ENCODE measurements at regions not wholly inside any gene's neighbourhood (a gene's known extent, or its start where the extent isn't known, plus 50 kb on each side); places are given as distances from the start of the nearest gene placed in this dataset.

DNA sequence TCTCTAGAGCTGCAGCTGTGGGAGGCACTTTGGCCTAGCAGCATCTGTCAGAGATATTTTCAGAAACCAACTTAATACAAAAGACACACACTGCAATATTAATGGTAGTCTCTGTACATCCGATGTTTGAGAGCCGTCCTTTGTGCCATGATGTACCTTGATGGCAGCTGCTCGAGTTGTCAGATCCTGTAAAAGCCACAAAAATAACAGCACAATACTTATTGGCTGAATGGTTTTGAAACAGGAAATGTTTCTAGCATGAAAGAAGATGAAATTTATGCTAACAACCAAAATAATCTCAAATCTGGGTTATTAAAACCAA lies 445.5 kb upstream of the TBL1XR1 start:
- no peaks in the 10 kb centered on the region for H3K27me3 ChIP-seq (replicated peaks; ENCODE audit: control insufficient read depth, insufficient read depth, low read length)
- DNase-seq, result no peak
- H3K36me3 ChIP-seq (ENCODE audit: control insufficient read depth, insufficient read depth, low read length), result no peaks in the 10 kb centered on the region
- ChIA-PET CTCF (no interaction called here), POLR2A (no interaction called here)
- Mint-ChIP-seq H3K4me1 (ENCODE audit: low read depth, unreplicated experiment) (no peaks in the 10 kb centered on the region), H3K9me3 (ENCODE audit: unreplicated experiment) (no peaks in the 10 kb centered on the region), H3K27me3 (ENCODE audit: insufficient read depth, unreplicated experiment) (no peaks in the 10 kb centered on the region), H3K36me3 (ENCODE audit: insufficient read depth, unreplicated experiment) (no peaks in the 10 kb centered on the region), H3K27ac (ENCODE audit: unreplicated experiment) (no peak overlapping the region), H3K4me3 (ENCODE audit: unreplicated experiment) (no peak overlapping the region)
- H3K4me3 ChIP-seq (ENCODE audit: low read depth, low read length), result no peak overlapping the region
- H3K9me3 ChIP-seq, result no peaks in the 10 kb centered on the region
- no peaks in the 10 kb centered on the region for H3K4me1 ChIP-seq
- TF ChIP-seq, protein P1, sequence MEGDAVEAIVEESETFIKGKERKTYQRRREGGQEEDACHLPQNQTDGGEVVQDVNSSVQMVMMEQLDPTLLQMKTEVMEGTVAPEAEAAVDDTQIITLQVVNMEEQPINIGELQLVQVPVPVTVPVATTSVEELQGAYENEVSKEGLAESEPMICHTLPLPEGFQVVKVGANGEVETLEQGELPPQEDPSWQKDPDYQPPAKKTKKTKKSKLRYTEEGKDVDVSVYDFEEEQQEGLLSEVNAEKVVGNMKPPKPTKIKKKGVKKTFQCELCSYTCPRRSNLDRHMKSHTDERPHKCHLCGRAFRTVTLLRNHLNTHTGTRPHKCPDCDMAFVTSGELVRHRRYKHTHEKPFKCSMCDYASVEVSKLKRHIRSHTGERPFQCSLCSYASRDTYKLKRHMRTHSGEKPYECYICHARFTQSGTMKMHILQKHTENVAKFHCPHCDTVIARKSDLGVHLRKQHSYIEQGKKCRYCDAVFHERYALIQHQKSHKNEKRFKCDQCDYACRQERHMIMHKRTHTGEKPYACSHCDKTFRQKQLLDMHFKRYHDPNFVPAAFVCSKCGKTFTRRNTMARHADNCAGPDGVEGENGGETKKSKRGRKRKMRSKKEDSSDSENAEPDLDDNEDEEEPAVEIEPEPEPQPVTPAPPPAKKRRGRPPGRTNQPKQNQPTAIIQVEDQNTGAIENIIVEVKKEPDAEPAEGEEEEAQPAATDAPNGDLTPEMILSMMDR (IDR thresholded peaks at IDR 0.05; ENCODE audit: insufficient read depth in 1 of 2, low read depth in 1 of 2, low read length in 1 of 2, severe bottlenecking in 1 of 2, unreplicated experiment in 1 of 2), result no peak
- intact Hi-C loops (cut with micrococcal nuclease; ENCODE audit: unreplicated experiment), result no loop called here
- no TSS peak for BruUV-seq (replicated peaks)

DNA sequence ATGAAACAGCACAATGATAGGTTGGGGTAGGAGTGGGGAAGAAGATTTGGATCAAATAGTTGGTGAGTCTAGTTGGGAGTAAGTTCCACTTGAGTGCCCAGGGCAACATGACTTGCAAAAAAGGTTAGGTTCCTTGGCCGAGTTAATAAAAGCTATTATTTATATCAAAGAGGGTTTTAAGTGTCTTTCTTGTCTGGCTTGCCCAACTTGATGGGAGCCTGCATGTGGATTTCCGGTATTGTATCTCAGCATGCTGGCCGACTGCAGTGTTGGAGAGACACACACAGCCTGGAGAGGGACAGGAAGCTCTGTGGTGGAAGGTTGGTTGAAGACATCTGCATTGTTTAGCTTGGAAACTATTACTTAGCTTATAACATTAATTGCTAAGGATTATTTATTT lies 449.5 kb upstream of the TBL1XR1 start:
- Histone ChIP-seq H3K27me3 (replicated peaks; ENCODE audit: control insufficient read depth, insufficient read depth, low read length) (no peaks in the 10 kb centered on the region), H3K4me1 (no peaks in the 10 kb centered on the region), H3K36me3 (ENCODE audit: control insufficient read depth, insufficient read depth, low read length) (no peaks in the 10 kb centered on the region), H3K4me3 (ENCODE audit: low read depth, low read length) (no peak overlapping the region), H3K9me3 (no peaks in the 10 kb centered on the region)
- Mint-ChIP-seq H3K27me3 (ENCODE audit: insufficient read depth, unreplicated experiment) (no peaks in the 10 kb centered on the region), H3K4me3 (ENCODE audit: unreplicated experiment) (no peak overlapping the region), H3K36me3 (ENCODE audit: insufficient read depth, unreplicated experiment) (no peaks in the 10 kb centered on the region), H3K4me1 (ENCODE audit: low read depth, unreplicated experiment) (no peaks in the 10 kb centered on the region), H3K27ac (ENCODE audit: unreplicated experiment) (no peak overlapping the region), H3K9me3 (ENCODE audit: unreplicated experiment) (no peaks in the 10 kb centered on the region)
- TF ChIP-seq, protein P1 (IDR thresholded peaks at IDR 0.05; ENCODE audit: insufficient read depth in 1 of 2, low read depth in 1 of 2, low read length in 1 of 2, severe bottlenecking in 1 of 2, unreplicated experiment in 1 of 2), result no peak
- CTCF ChIA-PET, result no interaction called here
- POLR2A ChIA-PET, result no interaction called here
- intact Hi-C loops (cut with micrococcal nuclease; ENCODE audit: unreplicated experiment), result no loop called here
- no TSS peak for BruUV-seq (replicated peaks)
- no peak for DNase-seq

DNA sequence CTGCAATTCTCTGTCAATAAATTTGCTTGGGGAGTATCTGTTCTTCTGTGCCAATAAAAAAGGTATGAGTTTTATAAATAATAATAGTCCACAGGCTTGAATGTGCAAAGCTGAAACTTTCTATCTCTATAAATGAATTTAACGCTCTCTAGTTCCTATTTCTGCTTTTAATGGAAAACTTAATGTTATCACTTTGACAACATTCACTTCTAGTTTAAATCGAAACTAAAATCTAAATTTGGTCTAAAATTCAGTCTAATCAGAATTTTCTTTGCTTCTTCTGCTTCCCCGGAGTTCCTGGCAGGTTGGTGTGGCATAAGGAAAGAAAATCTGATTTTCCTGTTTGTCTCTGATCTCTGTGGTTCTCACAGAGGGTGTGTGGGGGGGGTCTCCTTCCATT lies 450.1 kb upstream of the TBL1XR1 start:
- no peak for DNase-seq
- H3K36me3 Mint-ChIP-seq (ENCODE audit: insufficient read depth, unreplicated experiment), result no peaks in the 10 kb centered on the region
- no peaks in the 10 kb centered on the region for H3K9me3 Mint-ChIP-seq (ENCODE audit: unreplicated experiment)
- intact Hi-C loops (cut with micrococcal nuclease; ENCODE audit: unreplicated experiment), result no loop called here
- H3K4me1 Mint-ChIP-seq (ENCODE audit: low read depth, unreplicated experiment), result no peaks in the 10 kb centered on the region
- ChIA-PET POLR2A (no interaction called here), CTCF (no interaction called here)
- no peaks in the 10 kb centered on the region for H3K9me3 ChIP-seq
- no peak overlapping the region for H3K27ac Mint-ChIP-seq (ENCODE audit: unreplicated experiment)
- TF ChIP-seq, protein P1 (IDR thresholded peaks at IDR 0.05; ENCODE audit: insufficient read depth in 1 of 2, low read depth in 1 of 2, low read length in 1 of 2, severe bottlenecking in 1 of 2, unreplicated experiment in 1 of 2), result no peak
- no peaks in the 10 kb centered on the region for H3K36me3 ChIP-seq (ENCODE audit: control insufficient read depth, insufficient read depth, low read length)
- no peak overlapping the region for H3K4me3 Mint-ChIP-seq (ENCODE audit: unreplicated experiment)
- no peaks in the 10 kb centered on the region for H3K4me1 ChIP-seq
- no peaks in the 10 kb centered on the region for H3K27me3 Mint-ChIP-seq (ENCODE audit: insufficient read depth, unreplicated experiment)
- H3K27me3 ChIP-seq (replicated peaks; ENCODE audit: control insufficient read depth, insufficient read depth, low read length), result no peaks in the 10 kb centered on the region
- H3K4me3 ChIP-seq (ENCODE audit: low read depth, low read length), result no peak overlapping the region
- BruUV-seq (replicated peaks), result no TSS peak

Measured in Caco-2 (cell line).